WERI-Rb-1 (cell line): ENCODE measurements at regions not wholly inside any gene's neighbourhood (a gene's known extent, or its start where the extent isn't known, plus 50 kb on each side); places are given as distances from the start of the nearest gene placed in this dataset.

Source experiments
- DNase-seq: peaks from one replicate; pipeline ENCODE4 v3.0.0-alpha.2; 2020
- H3K27ac ChIP-seq: fragments of 250-450 bp; sonication (Bioruptor Pico); 2 replicates; pipeline ENCODE4 v1.5.1; 2020; ENCODE audit warnings: mild to moderate bottlenecking, moderate library complexity
- H3K27me3 ChIP-seq: fragments of 250-450 bp; sonication (Bioruptor Pico); 2 replicates; pipeline ENCODE4 v1.5.1; 2021; ENCODE audit warnings: mild to moderate bottlenecking, low read depth, moderate library complexity; ENCODE audit not compliant: insufficient read depth, severe bottlenecking
- H3K36me3 ChIP-seq: fragments of 250-450 bp; sonication (Bioruptor Pico); 2 replicates; pipeline ENCODE4 v1.5.1; 2020; ENCODE audit warnings: mild to moderate bottlenecking, moderate library complexity
- H3K4me3 ChIP-seq: 2 replicates; pipeline ENCODE4 v1.5.1; 2011; ENCODE audit warnings: low read depth, mild to moderate bottlenecking, control low read depth, low read length
- H3K9me3 ChIP-seq: fragments of 250-450 bp; sonication (Bioruptor Pico); 2 replicates; pipeline ENCODE4 v1.5.1; 2021; ENCODE audit warnings: mild to moderate bottlenecking, moderate library complexity; ENCODE audit not compliant: severe bottlenecking
- CTCF ChIP-seq: IDR thresholded peaks from 2 replicates; pipeline ENCODE4 v1.5.1; 2011; ENCODE audit warnings: low read depth, mild to moderate bottlenecking, control low read depth, inconsistent platforms, low read length

GRCh38 chr5:10059980-10060379 is 189.7 kb downstream of the ATPSCKMT start:
- TF ChIP-seq CTCF, result no peak
- Histone ChIP-seq H3K27ac (peak overlapping the region; percentile 51), H3K36me3 (no peaks in the 10 kb centered on the region), H3K27me3 (no peaks in the 10 kb centered on the region), H3K4me3 (peak overlapping the region; percentile 35), H3K9me3 (no peaks in the 10 kb centered on the region)
- DNase-seq, result no peak

GRCh38 chr5:10059556-10059955 is 190.1 kb downstream of the ATPSCKMT start:
- Histone ChIP-seq H3K27me3 (no peaks in the 10 kb centered on the region), H3K27ac (peak overlapping the region; percentile 51), H3K36me3 (no peaks in the 10 kb centered on the region), H3K4me3 (peak overlapping the region; percentile 35), H3K9me3 (no peaks in the 10 kb centered on the region)
- TF ChIP-seq CTCF, result no peak
- DNase-seq, result peak; percentile 92

- Histone ChIP-seq H3K9me3 (peaks cover 6% of the 10 kb centered on the region), H3K27ac (no peak overlapping the region), H3K27me3 (no peaks in the 10 kb centered on the region), H3K4me3 (no peak overlapping the region), H3K36me3 (no peaks in the 10 kb centered on the region)
- no peak for TF ChIP-seq CTCF
- no peak for DNase-seq
These were observed 192.3 kb downstream of the ATPSCKMT start for GRCh38 chr5:10057356-10057755.

- Histone ChIP-seq H3K27me3 (no peaks in the 10 kb centered on the region), H3K4me3 (no peak overlapping the region), H3K36me3 (no peaks in the 10 kb centered on the region), H3K27ac (no peak overlapping the region), H3K9me3 (peaks cover 16% of the 10 kb centered on the region)
- DNase-seq, result no peak
- no peak for TF ChIP-seq CTCF
These were observed 193.4 kb downstream of the ATPSCKMT start for GRCh38 chr5:10056228-10056760.

- no peak overlapping the region for H3K4me3 ChIP-seq
- H3K27ac ChIP-seq, result no peak overlapping the region
- no peak for DNase-seq
- no peaks in the 10 kb centered on the region for H3K27me3 ChIP-seq
- TF ChIP-seq CTCF, result no peak
- no peaks in the 10 kb centered on the region for H3K36me3 ChIP-seq
- peaks cover 21% of the 10 kb centered on the region for H3K9me3 ChIP-seq
These were observed 199.7 kb downstream of the ATPSCKMT start for GRCh38 chr5:10049858-10050455.

- no peak for DNase-seq
- no peaks in the 10 kb centered on the region for H3K36me3 ChIP-seq
- no peak overlapping the region for H3K27ac ChIP-seq
- no peaks in the 10 kb centered on the region for H3K27me3 ChIP-seq
- H3K4me3 ChIP-seq, result no peak overlapping the region
- peaks cover 8% of the 10 kb centered on the region for H3K9me3 ChIP-seq
- no peak for TF ChIP-seq CTCF
These were observed 203.0 kb downstream of the ATPSCKMT start for GRCh38 chr5:10046676-10047075.
